ENCODE measurements at regions not wholly inside any gene's neighbourhood (a gene's known extent, or its start where the extent isn't known, plus 50 kb on each side); places are given as distances from the start of the nearest gene placed in this dataset.
"Not testable (repeated sequence)": the region's sequence is repeated elsewhere in the genome, so short reads cannot be mapped to it uniquely, and the experiment has no call there.

- TF ChIP-seq MYC (IDR thresholded peaks at IDR 0.05; ENCODE audit: low read depth, low read length): no peak
- no peak for TF ChIP-seq POLR2A (IDR thresholded peaks at IDR 0.05; ENCODE audit: extremely low read depth, insufficient read length)
- TF ChIP-seq CTCF (IDR thresholded peaks at IDR 0.05; ENCODE audit: low read depth, low read length): no peak
- TF ChIP-seq MAX (IDR thresholded peaks at IDR 0.05; ENCODE audit: low read depth, low read length): no peak
- no peak for DNase-seq (ENCODE audit: low read depth)
- no peak overlapping the region for H3K4me3 ChIP-seq (ENCODE audit: low read depth, low read length)
Measured at GRCh38 chr9:61667559-61668121, 477.8 kb downstream of the SPATA31A7 start.

GRCh38 chr9:61668201-61668600, 478.4 kb downstream of the SPATA31A7 start:
- DNase-seq (ENCODE audit: low read depth); H3K4me3 ChIP-seq (ENCODE audit: low read depth, low read length): not testable (repeated sequence)

- no peak overlapping the region for H3K4me3 ChIP-seq (ENCODE audit: low read depth, low read length)
- TF ChIP-seq CTCF (IDR thresholded peaks at IDR 0.05; ENCODE audit: low read depth, low read length) (no peak), MYC (IDR thresholded peaks at IDR 0.05; ENCODE audit: low read depth, low read length) (no peak), POLR2A (IDR thresholded peaks at IDR 0.05; ENCODE audit: extremely low read depth, insufficient read length) (no peak), MAX (IDR thresholded peaks at IDR 0.05; ENCODE audit: low read depth, low read length) (no peak)
- DNase-seq (ENCODE audit: low read depth): no peak
Measured at GRCh38 chr9:61668846-61669245, 479.0 kb downstream of the SPATA31A7 start.

GRCh38 chr9:61669352-61669751, 479.5 kb downstream of the SPATA31A7 start:
- no peak for TF ChIP-seq MYC (IDR thresholded peaks at IDR 0.05; ENCODE audit: low read depth, low read length)
- no peak for TF ChIP-seq CTCF (IDR thresholded peaks at IDR 0.05; ENCODE audit: low read depth, low read length)
- TF ChIP-seq MAX (IDR thresholded peaks at IDR 0.05; ENCODE audit: low read depth, low read length): no peak
- TF ChIP-seq POLR2A (IDR thresholded peaks at IDR 0.05; ENCODE audit: extremely low read depth, insufficient read length): no peak
- no peak for DNase-seq (ENCODE audit: low read depth)
- H3K4me3 ChIP-seq (ENCODE audit: low read depth, low read length): no peak overlapping the region

GRCh38 chr9:61669831-61670505, 480.1 kb downstream of the SPATA31A7 start:
- H3K4me3 ChIP-seq (ENCODE audit: low read depth, low read length): not testable (repeated sequence)
- peak; percentile 8 for DNase-seq (ENCODE audit: low read depth)

GRCh38 chr9:61670616-61671015, 480.8 kb downstream of the SPATA31A7 start:
- no peak for DNase-seq (ENCODE audit: low read depth)
- no peak overlapping the region for H3K4me3 ChIP-seq (ENCODE audit: low read depth, low read length)
- TF ChIP-seq POLR2A (IDR thresholded peaks at IDR 0.05; ENCODE audit: extremely low read depth, insufficient read length) (no peak), MYC (IDR thresholded peaks at IDR 0.05; ENCODE audit: low read depth, low read length) (no peak), MAX (IDR thresholded peaks at IDR 0.05; ENCODE audit: low read depth, low read length) (no peak), CTCF (IDR thresholded peaks at IDR 0.05; ENCODE audit: low read depth, low read length) (no peak)
